ENCODE measurements at regions not wholly inside any gene's neighbourhood (a gene's known extent, or its start where the extent isn't known, plus 50 kb on each side); places are given as distances from the start of the nearest gene placed in this dataset.

DNA sequence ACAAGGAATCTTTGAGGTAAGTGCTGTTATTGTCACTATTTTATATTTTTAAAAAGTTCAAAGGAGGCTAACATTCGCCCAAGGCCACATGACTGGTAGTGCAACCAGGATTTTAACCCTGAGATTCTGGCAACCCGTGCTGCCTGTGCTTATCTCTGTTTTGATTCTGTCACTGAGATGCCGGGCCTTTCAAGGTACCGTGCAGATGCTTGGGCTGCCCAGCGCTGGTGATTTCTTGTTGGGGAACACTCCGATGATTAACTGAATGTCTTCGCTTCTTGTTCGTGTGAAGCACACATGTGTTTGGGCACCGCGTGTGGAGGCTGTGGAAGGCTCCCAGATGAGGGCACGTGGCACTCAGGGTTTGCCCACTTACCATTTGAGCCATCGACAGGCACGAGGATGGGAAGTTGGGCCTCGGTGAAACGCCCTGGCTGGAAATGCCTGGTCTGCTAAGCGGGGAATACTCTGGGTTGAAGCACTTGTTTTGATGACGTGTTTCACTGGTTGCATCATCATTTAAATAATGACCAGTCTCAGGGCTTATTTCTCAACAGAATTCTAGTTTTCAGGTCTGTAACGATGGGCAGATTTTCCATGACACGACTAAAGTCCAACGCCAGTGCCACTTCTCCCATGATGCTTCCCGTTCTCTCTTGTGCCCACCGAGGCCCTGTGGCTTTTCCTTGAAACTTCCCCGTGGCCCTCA is 392.7 kb downstream of the FGF9 start:
- H3K9me3 Mint-ChIP-seq: no peaks in the 10 kb centered on the region
- no peak for DNase-seq
- H3K4me3 Mint-ChIP-seq: no peak overlapping the region
- peaks cover 72% of the 10 kb centered on the region for H3K4me1 Mint-ChIP-seq
- TF ChIP-seq, protein P1, sequence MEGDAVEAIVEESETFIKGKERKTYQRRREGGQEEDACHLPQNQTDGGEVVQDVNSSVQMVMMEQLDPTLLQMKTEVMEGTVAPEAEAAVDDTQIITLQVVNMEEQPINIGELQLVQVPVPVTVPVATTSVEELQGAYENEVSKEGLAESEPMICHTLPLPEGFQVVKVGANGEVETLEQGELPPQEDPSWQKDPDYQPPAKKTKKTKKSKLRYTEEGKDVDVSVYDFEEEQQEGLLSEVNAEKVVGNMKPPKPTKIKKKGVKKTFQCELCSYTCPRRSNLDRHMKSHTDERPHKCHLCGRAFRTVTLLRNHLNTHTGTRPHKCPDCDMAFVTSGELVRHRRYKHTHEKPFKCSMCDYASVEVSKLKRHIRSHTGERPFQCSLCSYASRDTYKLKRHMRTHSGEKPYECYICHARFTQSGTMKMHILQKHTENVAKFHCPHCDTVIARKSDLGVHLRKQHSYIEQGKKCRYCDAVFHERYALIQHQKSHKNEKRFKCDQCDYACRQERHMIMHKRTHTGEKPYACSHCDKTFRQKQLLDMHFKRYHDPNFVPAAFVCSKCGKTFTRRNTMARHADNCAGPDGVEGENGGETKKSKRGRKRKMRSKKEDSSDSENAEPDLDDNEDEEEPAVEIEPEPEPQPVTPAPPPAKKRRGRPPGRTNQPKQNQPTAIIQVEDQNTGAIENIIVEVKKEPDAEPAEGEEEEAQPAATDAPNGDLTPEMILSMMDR (IDR thresholded peaks at IDR 0.05): no peak
- no peak overlapping the region for H3K27ac Mint-ChIP-seq
- peaks cover 1% of the 10 kb centered on the region for H3K27me3 Mint-ChIP-seq (ENCODE audit: low read depth, poor library complexity)
- peaks cover 4% of the 10 kb centered on the region for H3K36me3 Mint-ChIP-seq (ENCODE audit: low read depth)

DNA sequence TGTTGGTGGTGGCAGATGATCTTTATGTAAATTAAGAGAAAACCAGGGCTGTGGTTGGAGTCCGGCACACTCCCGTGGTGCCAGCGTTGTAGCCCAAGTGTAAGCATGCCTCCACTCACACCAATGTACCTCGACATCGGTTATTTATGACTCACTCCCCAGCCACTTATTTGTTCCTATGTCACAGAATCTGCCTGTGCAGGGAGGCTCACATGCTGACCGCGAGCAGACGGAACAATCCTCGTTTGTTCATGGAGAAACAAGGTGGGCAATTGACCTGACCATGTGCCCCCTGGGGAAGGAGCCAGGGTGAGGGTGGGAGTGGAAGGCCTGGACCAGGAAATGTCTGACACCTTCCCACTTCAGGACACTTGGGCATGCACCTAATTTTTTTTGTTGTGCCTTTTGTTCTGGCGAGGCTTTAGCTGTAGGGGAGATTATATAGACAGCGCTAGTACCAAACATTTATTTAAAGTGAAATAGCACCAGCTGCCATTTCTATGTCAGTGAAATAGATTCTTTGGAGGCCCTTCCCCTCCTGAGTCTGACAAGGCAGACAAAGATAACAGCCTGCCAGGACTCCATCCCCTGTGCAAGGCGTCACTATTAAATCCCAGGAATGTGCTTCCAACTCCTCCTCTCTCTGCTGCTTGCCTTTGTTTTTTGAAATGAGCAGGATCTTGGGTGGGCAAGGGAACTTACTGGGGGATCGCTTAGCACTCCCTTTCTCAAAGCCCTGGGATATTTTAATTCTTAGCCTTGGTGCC is 394.2 kb downstream of the FGF9 start:
- H3K4me1 Mint-ChIP-seq: peaks cover 62% of the 10 kb centered on the region
- no peaks in the 10 kb centered on the region for H3K9me3 Mint-ChIP-seq
- peak; percentile 14 for DNase-seq
- H3K27me3 Mint-ChIP-seq (ENCODE audit: low read depth, poor library complexity): no peaks in the 10 kb centered on the region
- H3K4me3 Mint-ChIP-seq: peak overlapping the region; percentile 55
- TF ChIP-seq, protein P1 (IDR thresholded peaks at IDR 0.05): no peak
- no peaks in the 10 kb centered on the region for H3K36me3 Mint-ChIP-seq (ENCODE audit: low read depth)
- H3K27ac Mint-ChIP-seq: peak overlapping the region; percentile 97

DNA sequence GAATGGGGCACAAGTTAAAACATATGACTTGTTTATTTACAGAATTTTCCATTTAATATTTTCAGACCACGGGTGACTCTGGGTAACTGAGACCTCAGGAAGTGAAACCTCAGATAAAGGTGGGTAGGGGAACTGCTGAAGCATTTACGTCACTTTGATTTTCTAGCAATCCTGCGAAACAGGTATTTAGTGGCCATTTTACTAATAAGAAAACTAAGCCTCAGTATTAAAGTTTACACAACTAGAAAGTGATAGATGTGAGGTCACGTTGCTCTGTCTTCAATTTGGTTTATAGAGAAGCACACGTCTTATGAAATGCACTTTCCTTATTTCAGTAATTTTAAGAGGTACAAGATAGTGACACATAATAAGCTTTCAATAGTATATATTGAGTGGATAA is 402.8 kb downstream of the FGF9 start:
- Mint-ChIP-seq H3K36me3 (ENCODE audit: low read depth) (no peaks in the 10 kb centered on the region), H3K27me3 (ENCODE audit: low read depth, poor library complexity) (peaks cover 6% of the 10 kb centered on the region), H3K27ac (no peak overlapping the region), H3K4me1 (peaks cover 50% of the 10 kb centered on the region), H3K9me3 (no peaks in the 10 kb centered on the region), H3K4me3 (no peak overlapping the region)
- TF ChIP-seq, protein P1 (IDR thresholded peaks at IDR 0.05): no peak
- no peak for DNase-seq

DNA sequence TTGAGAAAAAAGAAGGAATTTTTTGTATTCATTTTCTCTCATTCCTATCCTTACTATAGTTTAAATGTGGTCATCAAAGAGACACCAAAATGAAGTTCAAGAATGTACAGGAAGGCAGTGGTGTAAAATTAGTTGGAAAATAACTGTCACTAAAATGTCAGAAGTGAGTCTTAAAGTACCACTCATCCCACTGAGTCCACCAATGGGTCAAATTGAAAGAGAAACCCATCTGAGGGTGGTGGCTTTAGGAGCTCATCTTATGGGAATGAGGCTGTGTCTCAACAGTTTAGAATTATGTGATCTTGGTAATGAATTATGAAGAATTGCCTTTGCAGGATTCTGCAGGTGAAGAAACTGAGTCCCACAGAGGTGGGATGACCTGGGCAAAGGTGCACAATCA is 403.5 kb downstream of the FGF9 start:
- peaks cover 50% of the 10 kb centered on the region for H3K4me1 Mint-ChIP-seq
- no peak overlapping the region for H3K27ac Mint-ChIP-seq
- no peak for DNase-seq
- H3K4me3 Mint-ChIP-seq: no peak overlapping the region
- H3K9me3 Mint-ChIP-seq: no peaks in the 10 kb centered on the region
- H3K27me3 Mint-ChIP-seq (ENCODE audit: low read depth, poor library complexity): peaks cover 6% of the 10 kb centered on the region
- H3K36me3 Mint-ChIP-seq (ENCODE audit: low read depth): no peaks in the 10 kb centered on the region
- TF ChIP-seq, protein P1 (IDR thresholded peaks at IDR 0.05): no peak

DNA sequence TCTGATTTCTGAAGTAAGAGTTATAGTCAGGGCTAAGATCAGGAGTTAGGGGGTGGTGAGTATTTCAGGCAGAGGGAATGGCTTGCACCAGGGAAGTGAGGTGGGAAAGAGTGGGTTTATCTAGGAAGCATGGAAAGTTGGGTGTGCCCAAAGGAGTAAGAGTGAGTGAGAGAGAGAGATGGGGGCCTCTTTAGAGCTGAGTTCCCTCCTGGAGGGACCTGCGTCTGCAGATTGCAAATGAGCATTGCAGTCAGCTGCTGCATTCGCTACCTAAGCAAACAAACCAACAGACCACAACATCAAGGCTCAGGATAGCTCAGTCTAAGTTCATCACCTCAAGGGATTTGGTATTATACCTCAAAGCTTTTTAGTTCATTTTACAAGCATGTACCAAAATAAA is 405.8 kb downstream of the FGF9 start:
- no peaks in the 10 kb centered on the region for H3K36me3 Mint-ChIP-seq (ENCODE audit: low read depth)
- no peak for DNase-seq
- TF ChIP-seq, protein P1 (IDR thresholded peaks at IDR 0.05): no peak
- H3K27ac Mint-ChIP-seq: no peak overlapping the region
- H3K4me3 Mint-ChIP-seq: no peak overlapping the region
- peaks cover 45% of the 10 kb centered on the region for H3K4me1 Mint-ChIP-seq
- H3K9me3 Mint-ChIP-seq: no peaks in the 10 kb centered on the region
- peaks cover 6% of the 10 kb centered on the region for H3K27me3 Mint-ChIP-seq (ENCODE audit: low read depth, poor library complexity)
